Heart left ventricle (tissue), 16 donors: ENCODE measurements at regions not wholly inside any gene's neighbourhood (a gene's known extent, or its start where the extent isn't known, plus 50 kb on each side); places are given as distances from the start of the nearest gene placed in this dataset.

ENCODE experiments used
- ATAC-seq, 4 donors: fragments of 200-7000 bp; cut with Tn5 transposase; one replicate each; pipeline ENCODE4 v1.9.1; 2020 to 2022; ENCODE audit warnings: moderate library complexity in 4 of 4, mild to moderate bottlenecking in 3 of 4, moderate number of reproducible peaks in 1 of 4
- DNase-seq, 5 donors: peaks; one replicate each; pipeline ENCODE4 v3.0.0-alpha.2; 2020
- H3K27ac ChIP-seq, 12 donors: fragments of 200-600 bp; sonication (generic) in 4 of 12; one replicate each; pipeline versions ENCODE4 v1.5.0 to v1.8.0; 2016 to 2022; ENCODE audit warnings: mild to moderate bottlenecking in 2 of 12
- H3K27me3 ChIP-seq, 9 donors: fragments of 200-600 bp; sonication (generic) in 2 of 9; one replicate each; pipeline versions ENCODE4 v1.5.1 to v1.8.0; 2016 to 2022; ENCODE audit warnings: mild to moderate bottlenecking in 3 of 9
- H3K36me3 ChIP-seq, 9 donors: fragments of 200-600 bp; sonication (generic) in 2 of 9; one replicate each; pipeline versions ENCODE4 v1.5.0 to v1.8.0; 2018 to 2022; ENCODE audit warnings: mild to moderate bottlenecking in 2 of 9
- H3K4me1 ChIP-seq, 12 donors: fragments of 200-600 bp; sonication (generic) in 4 of 12; one replicate each; pipeline versions ENCODE4 v1.5.0 to v1.8.0; 2016 to 2022; ENCODE audit warnings: mild to moderate bottlenecking in 3 of 12
- H3K4me3 ChIP-seq, 12 donors: fragments of 200-600 bp; sonication (generic) in 4 of 12; one replicate each; pipeline versions ENCODE4 v1.5.0 to v1.8.0; 2017 to 2022; ENCODE audit warnings: mild to moderate bottlenecking in 9 of 12, moderate library complexity in 4 of 12
- H3K9me3 ChIP-seq, 12 donors: fragments of 200-600 bp; sonication (generic) in 4 of 12; one replicate each; pipeline versions ENCODE4 v1.5.0 to v1.8.0; 2016 to 2022; ENCODE audit warnings: mild to moderate bottlenecking in 1 of 12
- CTCF ChIP-seq, 12 donors: fragments of 200-600 bp; sonication (generic) in 4 of 12; IDR thresholded peaks; one replicate each; pipeline versions ENCODE4 v1.5.0 to v1.8.0; 2018 to 2022; ENCODE audit warnings: antibody characterized with exemption in 12 of 12, mild to moderate bottlenecking in 5 of 12
- POLR2A ChIP-seq, 2 donors: fragments of 450-650 bp; IDR thresholded peaks; one replicate each; pipeline ENCODE4 v1.6.1; 2017; ENCODE audit warnings: antibody characterized with exemption in 2 of 2, mild to moderate bottlenecking in 2 of 2, moderate library complexity in 2 of 2
- WGBS, 4 donors: extraction: QIAGEN DNeasy Blood & Tissue Kit in 2 of 4; methylation state at CpG; one replicate each; pipeline versions ENCODE4 v1.1.5 to v1.1.7; 2013 to 2018; 5-methylcytosine and 5-hydroxymethylcytosine counted together
- intact Hi-C, 10 donors: fragments of 100-400 bp; cut with DNase I; formaldehyde crosslinking; loops; one replicate each; pipeline versions ENCODE4 v1.11.1 to v1.14.2; 2022
- donor health status: ischemic (EF 13 %, LVEDD 7.1; RV severe dilation, severe dysfunction).
- donor health status: healthy with polysubstance abuse.
- donor health status: DM: no; HTN: yes; CAD: no.
- donor health status: DM: no; HTN: no; CAD: no.
- donor health status: ischemic (EF 25% LVEDD 6.9; RV normal size, moderate dysfunction).
- donor health status: ischemic (EF 25% LVEDD 5.7; RV mildly dilated, moderate dysfunction).
- donor health status: healthy.
- donor health status: DM: yes; HTN: yes; CAD: no.
- donor health status: ischemic (EF 35%, LVEDD 5.7; RV mildly dilated, moderate dysfunction).
- donor health status: nonischemic (EF 11% LVEDD 7.7; RV severe dilation, severe dysfunction).
- donor health status: DM: yes; HTN: yes; CAD: no.
- donor health status: PGD.
- donor health status: ischemic (EF 29% LVEDD 5.4; RV normal size, mild dysfunction).
- donor health status: nonischemic (EF 23%, LVEDD 6.1; RV moderate dilation, normal function).

DNA sequence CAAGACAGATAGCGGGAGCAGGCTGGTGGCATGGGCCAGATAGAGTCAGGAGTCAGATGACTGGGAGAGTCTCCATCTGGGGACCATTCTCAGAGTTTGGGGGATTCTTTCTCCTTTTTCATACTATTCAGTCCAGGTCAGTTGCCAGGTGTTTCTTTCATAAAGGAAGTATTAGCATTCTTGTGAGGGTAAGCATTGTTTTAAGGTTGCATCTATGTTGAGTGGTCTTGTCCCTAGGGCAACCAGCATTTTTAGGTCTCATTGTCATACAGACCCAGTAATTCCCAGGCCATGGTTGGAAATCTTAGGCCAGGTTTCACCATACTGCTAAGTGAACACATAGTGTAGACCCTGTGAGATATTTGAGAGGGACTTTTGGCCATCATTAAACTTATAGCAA, 122.3 kb upstream of the POC5 start:
- Histone ChIP-seq H3K27me3 (no peaks in the 10 kb centered on the region), H3K27ac (no peak overlapping the region), H3K4me3 (no peak overlapping the region), H3K36me3 (no peaks in the 10 kb centered on the region), H3K9me3 (peaks cover 0 to 9% (median 0%) of the 10 kb centered on the region in 12 donors), H3K4me1 (peaks cover 0 to 3% (median 0%) of the 10 kb centered on the region in 12 donors)
- intact Hi-C loops, result no loop called here
- WGBS, 4 donors, result 87 to 93% (median 91%) methylated on average over 1 of the region's 1 CpG
- no peak for DNase-seq
- no peak for ATAC-seq
- TF ChIP-seq CTCF (IDR thresholded peaks at IDR 0.05), result no peak
- no peak for TF ChIP-seq POLR2A (IDR thresholded peaks at IDR 0.05)

GRCh38 chr5:75837258-75837841, 120.1 kb upstream of the POC5 start:
- H3K27ac ChIP-seq, result no peak overlapping the region

GRCh38 chr5:75831561-75831960, 114.3 kb upstream of the POC5 start:
- DNase-seq (no peak), ATAC-seq (no peak)
- Histone ChIP-seq H3K4me3 (no peak overlapping the region), H3K27me3 (no peaks in the 10 kb centered on the region), H3K36me3 (no peaks in the 10 kb centered on the region), H3K27ac (no peak overlapping the region), H3K4me1 (peaks cover 0 to 4% (median 0%) of the 10 kb centered on the region in 12 donors), H3K9me3 (peaks cover 0 to 12% (median 0%) of the 10 kb centered on the region in 12 donors)
- no peak for TF ChIP-seq CTCF (IDR thresholded peaks at IDR 0.05)
- TF ChIP-seq POLR2A (IDR thresholded peaks at IDR 0.05), result no peak
- intact Hi-C loops, result no loop called here
- 87 to 93% (median 92%) methylated on average over 11 of the region's 11 CpGs for whole genome bisulfite sequencing, 4 donors

More at GRCh38 chr5:75837258-75837841, 120.1 kb upstream of the POC5 start:
- peaks cover 0 to 12% (median 0%) of the 10 kb centered on the region in 12 donors for H3K9me3 ChIP-seq
- no peaks in the 10 kb centered on the region for H3K4me1 ChIP-seq
- ATAC-seq (no peak), DNase-seq (no peak)
- TF ChIP-seq CTCF (IDR thresholded peaks at IDR 0.05) (no peak), POLR2A (IDR thresholded peaks at IDR 0.05) (no peak)
- no peaks in the 10 kb centered on the region for H3K36me3 ChIP-seq
- intact Hi-C loops, result no loop called here
- WGBS, 4 donors, result 63 to 81% (median 78%) methylated on average over 7 of the region's 7 CpGs
- H3K27me3 ChIP-seq, result no peaks in the 10 kb centered on the region
- no peak overlapping the region for H3K4me3 ChIP-seq

- WGBS, 4 donors, result 34 to 55% (median 47%) methylated on average over 2 of the region's 2 CpGs
- no peak for TF ChIP-seq POLR2A (IDR thresholded peaks at IDR 0.05)
- no peak for TF ChIP-seq CTCF (IDR thresholded peaks at IDR 0.05)
- ATAC-seq, result no peak
- peak overlapping the region in 3 of 12 donors; percentile 27 to 39 (median 27) for H3K27ac ChIP-seq
- no peak for DNase-seq
- peaks cover 0 to 4% (median 0%) of the 10 kb centered on the region in 12 donors for H3K4me1 ChIP-seq
- intact Hi-C loops, result no loop called here
- H3K36me3 ChIP-seq, result no peaks in the 10 kb centered on the region
- H3K27me3 ChIP-seq, result no peaks in the 10 kb centered on the region
- H3K4me3 ChIP-seq, result no peak overlapping the region
- H3K9me3 ChIP-seq, result no peaks in the 10 kb centered on the region
Observed at GRCh38 chr5:75828029-75828428, 110.8 kb upstream of the POC5 start.
